ENCODE measurements at regions not wholly inside any gene's neighbourhood (a gene's known extent, or its start where the extent isn't known, plus 50 kb on each side); places are given as distances from the start of the nearest gene placed in this dataset.

- TF ChIP-seq EP300 (IDR thresholded peaks at IDR 0.05) (no peak), POLR2A (IDR thresholded peaks at IDR 0.05) (no peak)
- TF ChIP-seq, protein P1, sequence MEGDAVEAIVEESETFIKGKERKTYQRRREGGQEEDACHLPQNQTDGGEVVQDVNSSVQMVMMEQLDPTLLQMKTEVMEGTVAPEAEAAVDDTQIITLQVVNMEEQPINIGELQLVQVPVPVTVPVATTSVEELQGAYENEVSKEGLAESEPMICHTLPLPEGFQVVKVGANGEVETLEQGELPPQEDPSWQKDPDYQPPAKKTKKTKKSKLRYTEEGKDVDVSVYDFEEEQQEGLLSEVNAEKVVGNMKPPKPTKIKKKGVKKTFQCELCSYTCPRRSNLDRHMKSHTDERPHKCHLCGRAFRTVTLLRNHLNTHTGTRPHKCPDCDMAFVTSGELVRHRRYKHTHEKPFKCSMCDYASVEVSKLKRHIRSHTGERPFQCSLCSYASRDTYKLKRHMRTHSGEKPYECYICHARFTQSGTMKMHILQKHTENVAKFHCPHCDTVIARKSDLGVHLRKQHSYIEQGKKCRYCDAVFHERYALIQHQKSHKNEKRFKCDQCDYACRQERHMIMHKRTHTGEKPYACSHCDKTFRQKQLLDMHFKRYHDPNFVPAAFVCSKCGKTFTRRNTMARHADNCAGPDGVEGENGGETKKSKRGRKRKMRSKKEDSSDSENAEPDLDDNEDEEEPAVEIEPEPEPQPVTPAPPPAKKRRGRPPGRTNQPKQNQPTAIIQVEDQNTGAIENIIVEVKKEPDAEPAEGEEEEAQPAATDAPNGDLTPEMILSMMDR (IDR thresholded peaks at IDR 0.05), result no peak
- no peak overlapping the region for H3K4me3 ChIP-seq
- 49 to 94% methylated on average over 2 of the region's 2 CpGs for WGBS, 2 donors
Observed at GRCh38 chr12:63321373-63321772, 170.4 kb upstream of the AVPR1A start.

GRCh38 chr12:63319936-63320633 lies 169.1 kb upstream of the AVPR1A start:
- no peak for DNase-seq (ENCODE audit: low spot score in 2 of 2)
- TF ChIP-seq EP300 (IDR thresholded peaks at IDR 0.05), result no peak
- TF ChIP-seq, protein P1 (IDR thresholded peaks at IDR 0.05), result no peak
- TF ChIP-seq POLR2A (IDR thresholded peaks at IDR 0.05), result no peak
- WGBS, 2 donors, result 80 to 84% methylated on average over 4 of the region's 4 CpGs
- Histone ChIP-seq H3K4me3 (no peak overlapping the region), H3K36me3 (no peaks in the 10 kb centered on the region), H3K4me1 (no peaks in the 10 kb centered on the region), H3K9me3 (peaks cover 0 to 10% (median 0%) of the 10 kb centered on the region in 4 donors), H3K27ac (no peak overlapping the region), H3K27me3 (no peaks in the 10 kb centered on the region)

More at GRCh38 chr12:63321373-63321772, 170.4 kb upstream of the AVPR1A start:
- no peak for DNase-seq (ENCODE audit: low spot score in 2 of 2)
- Histone ChIP-seq H3K36me3 (no peaks in the 10 kb centered on the region), H3K27me3 (no peaks in the 10 kb centered on the region), H3K27ac (no peak overlapping the region), H3K4me1 (no peaks in the 10 kb centered on the region), H3K9me3 (peaks cover 0 to 10% (median 0%) of the 10 kb centered on the region in 4 donors)

DNA sequence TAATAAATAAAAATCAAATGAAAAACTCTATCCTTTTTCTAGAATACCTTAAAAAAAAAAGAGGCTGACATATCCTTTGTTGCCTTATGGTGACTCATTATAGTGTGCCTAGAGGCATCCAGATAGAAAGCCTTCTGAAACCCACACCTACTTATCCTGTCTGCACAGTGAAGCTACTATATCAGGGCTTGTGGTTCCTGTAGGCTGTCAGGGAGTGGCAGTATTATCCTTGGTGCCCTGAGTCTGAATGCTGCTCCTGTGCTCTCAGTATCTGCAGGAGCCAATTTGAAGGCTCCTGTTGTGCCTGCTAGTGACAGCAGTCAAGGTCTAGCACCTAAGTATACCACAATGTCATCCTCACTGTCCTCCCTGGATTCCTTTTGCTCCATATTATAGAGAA lies 168.4 kb upstream of the AVPR1A start:
- no peaks in the 10 kb centered on the region for H3K36me3 ChIP-seq
- peaks cover 0 to 10% (median 0%) of the 10 kb centered on the region in 4 donors for H3K9me3 ChIP-seq
- H3K4me1 ChIP-seq, result no peaks in the 10 kb centered on the region
- DNase-seq (ENCODE audit: low spot score in 2 of 2), result no peak
- TF ChIP-seq EP300 (IDR thresholded peaks at IDR 0.05) (no peak), POLR2A (IDR thresholded peaks at IDR 0.05) (no peak)
- TF ChIP-seq, protein P1 (IDR thresholded peaks at IDR 0.05), result no peak
- no peak overlapping the region for H3K4me3 ChIP-seq
- no peaks in the 10 kb centered on the region for H3K27me3 ChIP-seq
- no peak overlapping the region for H3K27ac ChIP-seq

DNA sequence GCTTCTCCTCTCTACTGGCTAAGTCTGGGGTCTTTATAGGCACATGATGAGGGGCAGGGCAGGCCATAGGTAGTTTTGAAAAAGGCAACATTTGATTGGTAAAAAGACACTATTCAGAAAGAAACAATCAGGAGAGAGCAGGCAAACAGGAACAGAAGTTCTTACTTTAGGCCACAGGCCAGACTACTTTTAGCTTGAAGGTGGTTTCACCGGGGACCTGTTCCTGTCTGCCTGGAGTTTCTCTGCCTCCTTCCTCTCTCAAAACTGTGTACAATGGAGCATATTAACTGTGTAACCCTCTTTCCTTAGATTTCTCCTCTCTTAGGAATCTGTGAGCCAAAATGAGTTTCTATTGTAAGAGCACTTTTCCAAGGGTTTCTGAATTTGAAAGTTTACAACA lies 167.9 kb upstream of the AVPR1A start:
- H3K9me3 ChIP-seq, result peaks cover 0 to 10% (median 0%) of the 10 kb centered on the region in 4 donors
- TF ChIP-seq EP300 (IDR thresholded peaks at IDR 0.05) (no peak), POLR2A (IDR thresholded peaks at IDR 0.05) (no peak)
- TF ChIP-seq, protein P1 (IDR thresholded peaks at IDR 0.05), result no peak
- DNase-seq (ENCODE audit: low spot score in 2 of 2), result no peak
- H3K4me3 ChIP-seq, result no peak overlapping the region
- no peaks in the 10 kb centered on the region for H3K4me1 ChIP-seq
- 79 to 96% methylated on average over 1 of the region's 1 CpG for WGBS, 2 donors
- no peak overlapping the region for H3K27ac ChIP-seq
- H3K27me3 ChIP-seq, result no peaks in the 10 kb centered on the region
- no peaks in the 10 kb centered on the region for H3K36me3 ChIP-seq

DNA sequence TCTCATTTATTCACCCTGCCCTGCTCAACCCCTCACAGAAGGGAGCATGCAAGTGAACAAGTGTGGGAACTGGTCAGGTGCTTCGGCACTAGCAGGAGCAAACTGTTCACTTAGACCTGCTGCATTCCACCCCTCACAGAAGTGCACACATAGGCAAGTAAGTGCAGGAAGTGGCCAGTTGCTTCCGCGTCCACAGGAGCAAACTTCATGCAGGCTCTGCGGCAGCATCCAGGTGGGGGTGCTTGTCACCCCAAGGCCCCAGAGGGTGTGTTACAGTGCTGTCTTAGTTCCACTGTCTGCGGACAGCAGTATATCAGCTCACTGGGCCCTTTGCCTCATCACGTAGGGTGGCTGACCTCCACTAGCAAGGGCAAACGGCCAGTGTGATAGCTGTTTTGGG lies 167.3 kb upstream of the AVPR1A start:
- no peak for DNase-seq (ENCODE audit: low spot score in 2 of 2)
- Histone ChIP-seq H3K9me3 (peaks cover 0 to 10% (median 0%) of the 10 kb centered on the region in 4 donors), H3K36me3 (no peaks in the 10 kb centered on the region), H3K4me1 (no peaks in the 10 kb centered on the region), H3K27ac (no peak overlapping the region), H3K27me3 (no peaks in the 10 kb centered on the region), H3K4me3 (no peak overlapping the region)
- WGBS, 2 donors, result 89 to 98% methylated on average over 4 to 7 of the region's 7 CpGs
- TF ChIP-seq, protein P1 (IDR thresholded peaks at IDR 0.05), result no peak
